Muscle of leg (tissue), 3 donors: ENCODE measurements at regions not wholly inside any gene's neighbourhood (a gene's known extent, or its start where the extent isn't known, plus 50 kb on each side); places are given as distances from the start of the nearest gene placed in this dataset.
"Not testable (repeated sequence)": the region's sequence is repeated elsewhere in the genome, so short reads cannot be mapped to it uniquely, and the experiment has no call there.

Experiments
- DNase-seq: peaks from one replicate; pipeline ENCODE4 v3.0.0; 2013
- H3K27ac ChIP-seq: one replicate; pipeline ENCODE4 v1.5.1; 2013; ENCODE audit warnings: mild to moderate bottlenecking, low read length, control low read depth
- H3K27me3 ChIP-seq: one replicate; pipeline ENCODE4 v1.6.1; 2013; ENCODE audit warnings: low read length; ENCODE audit not compliant: control insufficient read depth, insufficient read depth
- H3K36me3 ChIP-seq: one replicate; pipeline ENCODE4 v1.6.1; 2013; ENCODE audit warnings: low read length; ENCODE audit not compliant: control insufficient read depth, insufficient read depth
- H3K4me1 ChIP-seq: one replicate; pipeline ENCODE4 v1.6.1; 2013; ENCODE audit warnings: low read length; ENCODE audit not compliant: control insufficient read depth, insufficient read depth
- H3K4me3 ChIP-seq: one replicate; pipeline ENCODE4 v1.5.1; 2013; ENCODE audit warnings: low read length, control low read depth
- H3K9me3 ChIP-seq: replicated peaks from 2 replicates; pipeline ENCODE4 v1.6.1; 2013; ENCODE audit warnings: low read depth, low read length; ENCODE audit not compliant: control insufficient read depth
- WGBS: methylation state at CpG from one replicate; pipeline ENCODE4 v1.1.5; 2013; ENCODE audit warnings: missing lambda C conversion rate; ENCODE audit not compliant: insufficient coverage; 5-methylcytosine and 5-hydroxymethylcytosine counted together

DNA sequence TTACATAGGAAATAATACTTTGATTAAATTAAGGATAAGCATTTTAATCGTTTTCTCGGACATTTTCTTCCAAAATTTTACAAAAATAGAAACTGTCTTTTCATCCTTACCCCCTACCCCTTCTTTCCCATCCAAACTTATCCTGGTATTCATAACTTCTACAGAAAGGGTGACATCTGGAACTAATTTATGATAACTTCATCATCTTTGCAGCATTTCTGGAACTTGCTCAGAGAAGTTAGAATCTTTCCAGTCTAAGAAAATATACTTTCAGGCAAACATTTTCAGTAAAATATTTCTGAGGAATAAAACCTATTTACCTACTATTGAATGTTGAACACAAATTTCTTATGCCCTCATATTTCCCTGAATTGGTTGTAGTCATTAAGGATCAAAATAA, 309.0 kb downstream of the MAN2A1 start:
- Histone ChIP-seq H3K9me3 (no peaks in the 10 kb centered on the region), H3K4me3 (no peak overlapping the region), H3K27me3 (no peaks in the 10 kb centered on the region), H3K4me1 (peaks cover 2% of the 10 kb centered on the region), H3K27ac (no peak overlapping the region), H3K36me3 (no peaks in the 10 kb centered on the region)
- no CpG with 5 or more reads among the region's 2 CpGs for WGBS
- DNase-seq: peak; percentile 35

- H3K4me3 ChIP-seq: no peak overlapping the region
- H3K9me3 ChIP-seq: no peaks in the 10 kb centered on the region
- 67% methylated on average over 1 of the region's 1 CpG for WGBS
- H3K27me3 ChIP-seq: no peaks in the 10 kb centered on the region
- no peak for DNase-seq
- H3K36me3 ChIP-seq: no peaks in the 10 kb centered on the region
- H3K4me1 ChIP-seq: peaks cover 2% of the 10 kb centered on the region
- H3K27ac ChIP-seq: no peak overlapping the region
Measured at GRCh38 chr5:110001648-110002047, 311.9 kb downstream of the MAN2A1 start.

DNA sequence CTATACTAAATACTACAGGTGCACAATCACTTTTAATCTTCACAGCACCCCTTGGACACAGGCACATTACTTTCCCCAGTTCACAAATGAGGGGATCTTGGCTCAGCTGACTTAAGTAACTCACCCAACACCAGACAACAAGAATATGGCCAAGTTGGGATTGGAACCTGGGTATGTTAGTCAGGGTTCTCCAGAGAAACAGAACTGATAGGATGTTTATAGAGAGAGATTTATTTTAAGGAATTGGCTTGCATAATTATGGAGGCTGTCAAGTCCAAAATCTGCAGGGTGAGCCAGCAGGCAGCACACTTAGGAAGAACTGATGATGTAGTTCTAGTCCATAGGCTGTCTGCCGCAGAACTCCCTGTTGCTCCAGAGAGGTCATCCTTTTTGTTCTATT, 312.9 kb downstream of the MAN2A1 start:
- no peaks in the 10 kb centered on the region for H3K36me3 ChIP-seq
- no peak overlapping the region for H3K27ac ChIP-seq
- H3K9me3 ChIP-seq: no peaks in the 10 kb centered on the region
- no peaks in the 10 kb centered on the region for H3K4me1 ChIP-seq
- no peaks in the 10 kb centered on the region for H3K27me3 ChIP-seq
- DNase-seq: no peak
- H3K4me3 ChIP-seq: no peak overlapping the region
- no CpG with 5 or more reads among the region's 1 CpG for WGBS

- H3K4me1 ChIP-seq, H3K27me3 ChIP-seq, H3K9me3 ChIP-seq, H3K4me3 ChIP-seq, DNase-seq, H3K27ac ChIP-seq, H3K36me3 ChIP-seq: not testable (repeated sequence)
- WGBS: 94% methylated on average over 3 of the region's 10 CpGs
Measured at GRCh38 chr5:110005907-110006562, 316.3 kb downstream of the MAN2A1 start.

DNA sequence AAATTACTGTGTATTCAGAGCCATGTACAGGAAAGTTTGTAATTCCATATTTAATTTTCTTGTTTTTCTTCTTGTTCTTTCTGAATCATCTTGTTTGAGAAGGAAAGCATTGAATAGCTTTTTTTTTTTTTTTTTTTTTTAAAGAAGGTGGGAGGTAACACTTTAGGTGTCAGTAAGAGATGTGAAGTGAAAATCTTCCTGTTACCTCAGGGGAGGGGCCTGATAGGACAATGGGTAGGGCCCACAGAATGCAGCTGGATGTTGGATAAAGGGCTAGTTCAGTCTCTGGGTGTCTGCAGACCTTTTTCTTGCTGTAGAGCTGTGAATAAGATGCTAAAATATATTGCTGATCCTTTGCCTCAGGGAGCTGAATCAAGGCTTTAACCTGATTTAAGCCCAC, 317.4 kb downstream of the MAN2A1 start:
- H3K4me1 ChIP-seq: no peaks in the 10 kb centered on the region
- H3K36me3 ChIP-seq: no peaks in the 10 kb centered on the region
- H3K4me3 ChIP-seq: no peak overlapping the region
- H3K9me3 ChIP-seq: no peaks in the 10 kb centered on the region
- no peak for DNase-seq
- no peak overlapping the region for H3K27ac ChIP-seq
- no peaks in the 10 kb centered on the region for H3K27me3 ChIP-seq

DNA sequence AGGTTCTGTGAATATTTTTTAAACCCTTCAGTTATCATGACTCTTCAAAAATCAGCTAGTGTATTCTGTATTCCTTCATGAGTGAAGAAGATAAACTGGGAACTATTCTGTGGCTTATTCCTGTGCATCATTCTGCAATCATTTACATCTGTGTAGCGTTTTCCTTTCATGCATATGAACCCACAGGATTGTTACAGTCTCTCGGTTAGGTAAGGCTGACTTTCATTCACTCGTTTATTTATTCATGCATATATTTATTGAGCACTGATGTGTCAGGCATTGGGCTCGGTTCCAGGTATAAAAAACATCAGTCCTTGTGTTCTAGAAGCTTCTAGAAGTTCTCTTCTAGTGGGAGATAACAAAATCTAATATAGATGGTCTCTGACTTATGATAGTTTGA, 318.4 kb downstream of the MAN2A1 start:
- Histone ChIP-seq H3K4me1 (no peaks in the 10 kb centered on the region), H3K4me3 (no peak overlapping the region), H3K9me3 (no peaks in the 10 kb centered on the region), H3K36me3 (no peaks in the 10 kb centered on the region), H3K27ac (no peak overlapping the region), H3K27me3 (no peaks in the 10 kb centered on the region)
- WGBS: no CpG with 5 or more reads among the region's 4 CpGs
- no peak for DNase-seq

DNA sequence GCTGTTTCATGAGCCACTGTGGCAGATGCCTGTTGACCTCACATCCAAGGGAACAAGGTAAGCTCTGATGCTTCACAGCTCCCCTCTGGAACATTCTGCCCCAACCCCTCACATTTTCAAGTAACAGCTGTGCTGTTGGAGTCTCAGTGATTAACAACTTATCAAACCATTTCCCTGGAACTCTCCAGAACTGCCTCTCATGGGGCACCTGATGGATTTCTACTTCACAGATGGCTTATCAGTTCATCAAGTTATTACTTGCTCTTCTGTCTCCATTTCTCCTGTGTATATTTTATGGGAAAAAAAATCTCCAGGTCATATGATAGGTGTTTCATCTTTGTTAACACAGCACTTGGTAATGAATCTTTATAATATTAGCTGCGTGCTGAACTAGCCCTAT, 322.4 kb downstream of the MAN2A1 start:
- WGBS: no CpG with 5 or more reads among the region's 1 CpG

GRCh38 chr5:110013017-110013416, 323.3 kb downstream of the MAN2A1 start:
- Histone ChIP-seq H3K27me3 (no peaks in the 10 kb centered on the region), H3K36me3 (no peaks in the 10 kb centered on the region), H3K4me1 (no peaks in the 10 kb centered on the region), H3K9me3 (no peaks in the 10 kb centered on the region), H3K27ac (no peak overlapping the region), H3K4me3 (no peak overlapping the region)
- DNase-seq: no peak

More for the DNA sequence above, 322.4 kb downstream of the MAN2A1 start:
- no peaks in the 10 kb centered on the region for H3K27me3 ChIP-seq
- no peaks in the 10 kb centered on the region for H3K4me1 ChIP-seq
- no peaks in the 10 kb centered on the region for H3K36me3 ChIP-seq
- no peak overlapping the region for H3K4me3 ChIP-seq
- DNase-seq: no peak
- H3K9me3 ChIP-seq: no peaks in the 10 kb centered on the region
- no peak overlapping the region for H3K27ac ChIP-seq

- no peaks in the 10 kb centered on the region for H3K9me3 ChIP-seq
- H3K4me3 ChIP-seq: no peak overlapping the region
- H3K27ac ChIP-seq: no peak overlapping the region
- 83% methylated on average over 1 of the region's 2 CpGs for WGBS
- no peak for DNase-seq
- no peaks in the 10 kb centered on the region for H3K4me1 ChIP-seq
- no peaks in the 10 kb centered on the region for H3K27me3 ChIP-seq
- no peaks in the 10 kb centered on the region for H3K36me3 ChIP-seq
Measured at GRCh38 chr5:110017854-110018253, 328.1 kb downstream of the MAN2A1 start.

DNA sequence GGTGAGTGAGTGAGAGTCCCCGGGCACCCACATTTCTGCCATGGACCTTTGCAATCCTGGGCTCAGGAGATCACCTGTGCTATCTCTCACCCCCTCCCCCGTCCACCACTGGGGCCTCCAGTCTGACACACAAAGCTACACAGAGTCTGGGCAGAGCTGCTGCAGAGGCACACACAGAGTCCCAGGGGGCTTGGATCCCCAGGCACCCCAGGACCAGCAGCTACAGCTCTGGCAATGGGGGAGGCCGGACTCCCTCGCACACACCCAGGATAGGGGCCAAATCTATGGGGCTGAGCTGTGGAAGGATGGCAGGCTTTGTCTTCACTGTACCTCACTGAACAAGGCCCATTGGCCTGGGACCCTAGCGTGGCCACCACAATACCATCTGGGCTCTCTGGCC, 328.8 kb downstream of the MAN2A1 start:
- H3K27me3 ChIP-seq: no peaks in the 10 kb centered on the region
- H3K4me3 ChIP-seq: no peak overlapping the region
- H3K9me3 ChIP-seq: no peaks in the 10 kb centered on the region
- no peaks in the 10 kb centered on the region for H3K36me3 ChIP-seq
- no peaks in the 10 kb centered on the region for H3K4me1 ChIP-seq
- no peak for DNase-seq
- WGBS: 100% methylated on average over 1 of the region's 5 CpGs
- no peak overlapping the region for H3K27ac ChIP-seq

DNA sequence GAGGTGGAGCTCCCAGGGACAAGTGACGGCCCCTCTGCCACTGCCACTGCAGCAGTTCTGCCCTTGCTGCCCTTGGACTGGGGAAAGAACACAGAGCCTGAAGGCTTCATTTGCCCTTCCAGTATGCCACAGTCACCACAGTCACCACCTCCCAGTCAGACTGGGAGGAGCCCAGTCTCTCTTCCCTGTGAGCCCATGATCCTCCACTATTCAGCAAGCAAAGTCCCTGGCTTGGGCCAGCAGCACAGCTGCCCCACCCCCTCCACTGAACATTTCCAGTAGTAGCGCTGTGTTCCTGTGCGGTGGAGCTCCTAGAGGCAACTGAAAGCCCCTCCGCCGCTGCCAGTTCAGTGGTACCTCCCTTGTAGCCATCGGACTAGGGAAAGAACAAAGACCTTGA, 329.4 kb downstream of the MAN2A1 start:
- Histone ChIP-seq H3K36me3 (no peaks in the 10 kb centered on the region), H3K9me3 (no peaks in the 10 kb centered on the region), H3K4me3 (no peak overlapping the region), H3K27me3 (no peaks in the 10 kb centered on the region), H3K27ac (no peak overlapping the region), H3K4me1 (no peaks in the 10 kb centered on the region)
- DNase-seq: no peak
- 100% methylated on average over 1 of the region's 6 CpGs for WGBS
